SKM-1 (cell line): ENCODE measurements at regions not wholly inside any gene's neighbourhood (a gene's known extent, or its start where the extent isn't known, plus 50 kb on each side); places are given as distances from the start of the nearest gene placed in this dataset.
"Not testable (repeated sequence)": the region's sequence is repeated elsewhere in the genome, so short reads cannot be mapped to it uniquely, and the experiment has no call there.

Source experiments
- DNase-seq: peaks from one replicate; lab custom pipeline; 2025; ENCODE audit not compliant: unreplicated experiment; lab: John Stamatoyannopoulos, UW

- no peak for DNase-seq
Measured at GRCh38 chr2:166831930-166832329, 56.4 kb upstream of the XIRP2 start.

GRCh38 chr2:166825914-166826313 lies 62.4 kb upstream of the XIRP2 start:
- no peak for DNase-seq

GRCh38 chr2:166814335-166814734 lies 73.9 kb upstream of the XIRP2 start:
- DNase-seq = no peak

- DNase-seq = no peak
Measured at GRCh38 chr2:166812166-166812891, 76.0 kb upstream of the XIRP2 start.

- DNase-seq = no peak
Measured at GRCh38 chr2:166805753-166806152, 82.5 kb upstream of the XIRP2 start.

GRCh38 chr2:166803373-166804000 lies 84.8 kb upstream of the XIRP2 start:
- DNase-seq = no peak

GRCh38 chr2:166802475-166802874 lies 85.8 kb upstream of the XIRP2 start:
- DNase-seq = no peak

GRCh38 chr2:166792808-166793207 lies 95.5 kb upstream of the XIRP2 start:
- peak; percentile 46 for DNase-seq

- no peak for DNase-seq
Measured at GRCh38 chr2:166786707-166787106, 101.6 kb upstream of the XIRP2 start.

- no peak for DNase-seq
Measured at GRCh38 chr2:166784296-166784946, 103.9 kb upstream of the XIRP2 start.

GRCh38 chr2:166775176-166775575 lies 113.1 kb upstream of the XIRP2 start:
- DNase-seq = no peak

GRCh38 chr2:166773308-166773949 lies 114.9 kb upstream of the XIRP2 start:
- no peak for DNase-seq

GRCh38 chr2:166768393-166769123 lies 119.7 kb upstream of the XIRP2 start:
- DNase-seq = no peak

- not testable (repeated sequence) for DNase-seq
Measured at GRCh38 chr2:166766769-166767322, 121.4 kb upstream of the XIRP2 start.

GRCh38 chr2:166766220-166766619 lies 122.1 kb upstream of the XIRP2 start:
- DNase-seq = no peak

GRCh38 chr2:166765141-166765540 lies 123.1 kb upstream of the XIRP2 start:
- no peak for DNase-seq

- no peak for DNase-seq
Measured at GRCh38 chr2:166764702-166765101, 123.6 kb upstream of the XIRP2 start.

- DNase-seq = no peak
Measured at GRCh38 chr2:166764216-166764615, 124.1 kb upstream of the XIRP2 start.

- no peak for DNase-seq
Measured at GRCh38 chr2:166762746-166763145, 125.5 kb upstream of the XIRP2 start.

- no peak for DNase-seq
Measured at GRCh38 chr2:166758956-166759355, 129.3 kb upstream of the XIRP2 start.

- DNase-seq = no peak
Measured at GRCh38 chr2:166750624-166751023, 137.7 kb upstream of the XIRP2 start.
